HG02938 (cell line): ENCODE measurements at regions not wholly inside any gene's neighbourhood (a gene's known extent, or its start where the extent isn't known, plus 50 kb on each side); places are given as distances from the start of the nearest gene placed in this dataset.

Experiments used
- ATAC-seq: cut with Tn5 transposase; IDR thresholded peaks from one replicate; pipeline ENCODE4 v1.9.1; 2021; ENCODE audit warnings: mild to moderate bottlenecking, moderate library complexity; ENCODE audit not compliant: unreplicated experiment

DNA sequence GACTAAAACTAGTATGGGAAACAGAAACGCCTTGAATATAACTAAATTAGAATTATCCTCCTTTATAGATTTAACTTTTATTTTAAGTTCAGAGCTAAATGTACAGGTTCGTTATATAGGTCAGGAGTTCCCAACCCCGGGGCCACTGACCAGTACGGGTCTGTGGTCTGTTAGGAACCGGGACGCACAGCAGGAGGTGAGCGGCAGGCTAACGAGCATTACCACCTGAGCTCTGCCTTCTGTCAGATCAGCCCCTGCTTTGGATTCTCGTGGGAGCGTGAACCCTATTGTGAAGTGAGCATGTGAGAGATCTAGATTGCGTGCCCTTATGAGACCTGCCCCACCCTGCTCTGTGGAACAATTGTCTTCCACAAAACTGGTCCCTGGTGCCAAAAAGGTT lies 51.0 kb downstream of the FAT4 start:
- ATAC-seq = no peak

DNA sequence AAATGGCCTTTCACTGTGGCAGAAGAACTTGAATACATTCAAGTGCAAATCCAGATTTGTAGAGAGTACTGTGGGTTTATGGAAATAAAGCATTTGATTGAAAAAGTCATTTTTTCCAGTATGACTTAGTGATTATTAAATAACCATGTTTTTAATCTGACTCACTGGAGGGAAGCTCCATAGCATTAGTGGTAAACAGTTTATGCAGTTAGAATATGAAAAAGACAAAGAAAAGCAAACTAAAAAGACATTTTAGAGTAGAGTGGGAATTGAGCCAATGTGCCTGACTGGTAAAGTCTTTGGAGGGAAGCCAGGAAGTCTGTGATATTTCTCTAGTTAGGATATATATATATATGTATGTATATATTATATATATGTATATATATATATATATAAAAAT lies 53.4 kb downstream of the FAT4 start:
- no peak for ATAC-seq

DNA sequence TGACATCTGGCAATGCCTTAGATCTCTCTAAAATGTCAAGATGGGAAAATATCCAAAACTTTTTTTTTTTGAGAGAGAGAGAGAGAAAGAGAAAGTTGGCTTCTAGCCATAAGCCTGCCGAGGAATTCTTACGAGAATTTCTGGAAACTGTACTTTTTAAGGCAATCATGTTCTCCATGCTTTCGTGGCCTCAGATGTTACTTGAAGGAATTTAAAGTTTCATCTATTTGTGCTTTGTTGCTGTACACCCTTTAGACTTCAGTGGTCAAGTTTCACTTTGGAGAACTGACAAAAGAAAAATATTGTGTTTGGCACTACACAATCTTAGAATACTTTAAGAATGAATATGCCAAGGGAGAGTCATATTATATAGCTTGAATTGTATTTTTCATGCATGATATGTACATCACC lies 53.9 kb downstream of the FAT4 start:
- no peak for ATAC-seq

DNA sequence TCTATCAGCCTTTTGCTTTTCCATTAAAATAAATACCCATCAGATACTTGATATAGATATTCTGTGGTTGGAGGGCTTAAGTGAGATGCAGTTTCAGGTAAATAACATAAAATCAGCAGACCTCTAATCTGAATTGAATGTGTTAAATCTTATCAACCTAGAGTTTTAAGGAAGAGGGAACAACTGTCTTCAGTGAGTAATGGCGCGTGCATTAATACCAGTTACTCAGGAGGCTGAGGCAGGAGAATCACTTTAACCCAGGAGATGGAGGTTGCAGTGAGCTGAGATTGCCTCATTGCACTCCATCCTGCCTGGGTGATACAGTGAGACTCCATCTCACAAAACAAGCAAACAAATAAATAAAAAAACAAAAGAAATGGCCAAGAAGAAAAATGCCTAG lies 54.3 kb downstream of the FAT4 start:
- ATAC-seq = no peak

DNA sequence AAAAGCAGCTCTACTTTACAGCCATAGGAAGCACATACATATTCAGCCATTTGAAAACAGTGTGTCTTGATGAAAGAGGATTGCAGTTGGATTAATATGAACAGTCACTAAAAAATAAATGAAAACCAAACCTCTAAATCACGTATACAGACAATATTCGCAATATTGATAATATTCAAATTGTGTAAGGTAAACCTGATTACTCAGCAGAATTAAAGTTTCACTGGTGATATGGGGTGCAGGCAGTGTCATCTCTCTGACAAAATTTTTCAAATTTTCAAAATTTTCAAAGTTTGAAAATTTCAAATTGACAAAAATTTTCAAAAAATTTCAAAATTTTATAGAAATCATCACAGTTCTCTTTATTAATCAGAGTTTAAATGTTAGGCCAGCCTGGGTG lies 55.7 kb downstream of the FAT4 start:
- no peak for ATAC-seq

DNA sequence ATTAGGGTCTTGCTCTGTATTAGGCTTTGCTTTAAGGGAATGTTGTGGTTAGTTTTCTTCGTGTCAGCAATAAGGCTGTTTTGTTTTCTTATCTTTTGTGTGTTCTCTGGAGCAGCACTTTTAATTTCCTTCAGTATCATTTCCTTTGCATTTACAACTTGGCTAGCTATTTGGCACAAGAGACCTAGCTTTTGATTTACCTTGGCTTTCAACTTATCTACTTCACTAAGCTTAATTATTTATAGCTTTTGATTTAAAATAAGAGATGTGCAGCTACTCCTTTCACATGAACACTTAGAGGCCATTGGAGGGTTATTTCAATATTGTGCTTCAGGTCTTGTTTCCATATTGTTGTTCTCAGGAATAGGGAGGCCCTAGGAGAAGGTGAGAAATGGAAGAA lies 68.2 kb downstream of the FAT4 start:
- ATAC-seq = no peak

DNA sequence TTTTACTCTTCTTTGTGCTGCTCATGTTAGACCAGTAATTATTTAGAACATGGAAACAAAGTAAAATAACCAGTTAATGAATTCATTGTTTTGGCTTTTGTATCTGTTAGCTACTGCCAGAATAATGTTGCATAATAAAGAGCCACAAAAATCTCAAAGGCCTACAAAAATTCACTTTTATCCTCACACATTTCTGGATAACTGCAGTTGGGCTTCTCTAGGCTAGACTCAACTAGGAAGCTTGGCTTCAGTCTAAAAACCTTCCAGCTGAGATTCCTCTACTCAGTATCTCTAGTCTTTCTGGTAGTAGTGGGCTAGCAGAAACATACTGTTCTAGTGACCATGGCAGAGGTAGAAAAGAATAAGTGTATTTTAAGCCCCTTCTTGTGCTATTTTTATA lies 73.0 kb downstream of the FAT4 start:
- no peak for ATAC-seq

DNA sequence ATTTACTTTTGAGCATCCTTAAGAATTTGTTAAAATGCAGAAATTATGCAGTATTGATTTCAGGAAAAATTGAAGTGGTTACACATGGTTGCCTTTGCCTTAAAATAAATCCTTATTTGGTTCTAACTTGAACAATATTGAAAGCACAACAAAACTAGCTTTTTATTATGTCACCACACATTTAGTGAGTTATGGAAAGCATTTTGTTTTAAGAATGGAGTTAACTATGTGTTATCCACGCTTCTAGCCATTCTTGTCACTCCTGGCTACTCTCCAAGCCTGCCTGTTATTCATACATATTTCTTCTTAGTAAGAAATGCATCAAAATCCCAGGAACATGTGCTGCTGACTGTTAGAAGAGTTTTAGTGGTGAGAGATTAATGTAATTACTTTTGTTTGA lies 73.9 kb downstream of the FAT4 start:
- ATAC-seq = no peak

DNA sequence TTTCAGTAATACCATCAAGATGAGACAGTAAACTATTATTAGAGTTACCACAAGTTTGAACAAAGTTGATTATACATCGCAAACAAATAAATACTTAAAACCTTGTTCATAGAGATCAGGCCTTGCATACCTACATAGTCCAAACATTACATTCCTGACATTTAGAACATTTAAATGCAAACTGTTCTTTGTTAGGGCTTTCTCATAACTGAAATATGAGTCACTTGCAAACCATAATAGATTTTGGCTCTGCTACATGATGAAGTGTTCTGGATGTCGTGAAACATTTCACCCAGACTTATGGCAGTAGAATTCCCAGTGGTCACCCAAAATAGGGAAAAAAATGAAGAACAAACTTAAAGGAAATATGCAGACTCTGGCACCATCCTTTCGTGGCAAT lies 75.0 kb downstream of the FAT4 start:
- ATAC-seq = no peak

DNA sequence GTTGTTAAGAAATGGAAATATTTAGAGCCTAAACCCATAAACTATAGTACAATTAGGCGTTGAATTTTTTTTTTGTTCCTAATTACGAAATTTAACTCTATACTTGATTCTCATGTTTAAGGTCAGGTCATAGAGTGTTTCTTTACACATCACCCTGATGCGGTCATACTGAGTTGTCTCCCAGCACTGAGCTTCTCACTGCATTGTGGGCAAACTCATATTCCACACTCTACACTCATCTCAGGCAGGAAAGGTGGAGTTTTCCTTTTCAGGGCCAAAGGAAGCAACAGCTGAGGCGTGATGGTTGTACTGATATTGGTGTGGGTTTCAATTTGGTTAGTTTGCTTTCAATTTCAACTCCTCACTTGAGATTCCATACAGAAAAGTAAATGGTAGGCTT lies 75.4 kb downstream of the FAT4 start:
- no peak for ATAC-seq

DNA sequence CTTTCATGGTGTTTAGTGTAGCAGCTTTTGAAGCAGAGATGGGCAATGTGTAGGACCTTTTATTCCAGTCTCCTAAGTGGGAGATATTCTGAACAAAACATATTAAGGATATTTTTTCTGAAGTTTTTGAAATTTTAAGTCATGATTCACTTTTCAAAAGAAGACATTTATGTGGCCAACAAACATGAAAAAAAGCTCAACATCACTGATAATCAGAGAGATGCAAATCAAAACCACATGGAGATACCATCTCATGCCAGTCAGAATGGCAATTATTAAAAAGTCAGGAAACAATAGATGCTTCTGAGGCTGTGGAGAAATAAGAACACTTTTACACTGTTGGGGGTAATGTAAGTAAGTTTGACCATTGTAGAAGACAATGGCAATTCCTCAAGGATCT lies 76.0 kb downstream of the FAT4 start:
- no peak for ATAC-seq

DNA sequence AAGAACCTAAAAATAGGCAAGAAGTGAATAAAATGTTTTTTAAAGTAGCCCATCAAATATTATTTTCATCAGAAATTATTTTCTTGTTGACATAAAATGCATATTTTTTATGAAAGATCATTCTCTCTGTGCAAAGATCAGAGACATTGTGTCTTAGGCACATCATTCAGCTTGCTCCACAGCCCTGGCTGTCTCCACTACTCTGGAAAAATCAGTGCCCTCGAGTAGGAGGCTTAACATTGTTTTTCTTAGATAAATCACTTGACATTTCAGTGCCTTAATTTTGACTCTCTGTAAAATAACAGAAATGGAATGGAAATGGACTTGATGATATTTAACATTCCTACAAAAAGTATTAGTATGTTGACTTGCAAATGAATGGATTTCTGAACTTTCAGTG lies 77.9 kb downstream of the FAT4 start:
- no peak for ATAC-seq

DNA sequence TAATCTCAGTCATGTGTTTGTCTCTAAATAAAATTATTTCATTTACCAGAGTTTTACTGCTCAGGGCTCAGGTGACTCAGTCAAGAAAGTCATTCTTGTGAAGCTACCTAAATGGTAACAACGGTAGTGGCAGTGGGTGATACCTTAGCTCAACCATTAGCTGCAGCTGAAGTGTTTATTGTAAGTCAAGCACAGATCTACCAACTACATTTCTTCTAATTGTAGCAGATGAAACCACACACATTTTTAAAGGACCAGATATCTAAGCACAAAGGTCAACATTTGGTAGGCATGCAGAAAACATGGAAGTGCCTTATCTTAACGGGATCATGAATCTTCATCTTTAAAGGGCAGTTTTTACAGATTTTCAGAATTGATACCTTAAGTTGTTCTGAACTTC lies 79.1 kb downstream of the FAT4 start:
- ATAC-seq = no peak

DNA sequence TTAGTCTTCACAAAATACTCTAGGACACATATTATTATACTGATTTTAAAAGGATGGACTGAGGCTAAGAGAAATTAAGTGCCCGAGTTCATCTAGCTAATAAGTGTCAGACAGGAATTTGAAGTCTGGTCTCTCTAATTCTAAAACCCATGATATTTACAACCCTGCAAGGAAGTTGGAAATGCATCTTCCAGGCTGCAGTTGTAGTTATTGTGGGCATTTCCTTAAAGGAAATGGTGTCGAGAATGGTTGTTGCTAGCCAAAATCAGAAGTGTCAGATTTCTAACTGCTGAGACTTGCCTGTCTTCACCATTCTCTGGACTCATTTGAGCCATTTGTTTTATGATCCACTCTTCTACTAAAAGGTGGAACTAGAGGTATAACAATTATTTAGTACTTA lies 82.5 kb downstream of the FAT4 start:
- ATAC-seq = no peak

DNA sequence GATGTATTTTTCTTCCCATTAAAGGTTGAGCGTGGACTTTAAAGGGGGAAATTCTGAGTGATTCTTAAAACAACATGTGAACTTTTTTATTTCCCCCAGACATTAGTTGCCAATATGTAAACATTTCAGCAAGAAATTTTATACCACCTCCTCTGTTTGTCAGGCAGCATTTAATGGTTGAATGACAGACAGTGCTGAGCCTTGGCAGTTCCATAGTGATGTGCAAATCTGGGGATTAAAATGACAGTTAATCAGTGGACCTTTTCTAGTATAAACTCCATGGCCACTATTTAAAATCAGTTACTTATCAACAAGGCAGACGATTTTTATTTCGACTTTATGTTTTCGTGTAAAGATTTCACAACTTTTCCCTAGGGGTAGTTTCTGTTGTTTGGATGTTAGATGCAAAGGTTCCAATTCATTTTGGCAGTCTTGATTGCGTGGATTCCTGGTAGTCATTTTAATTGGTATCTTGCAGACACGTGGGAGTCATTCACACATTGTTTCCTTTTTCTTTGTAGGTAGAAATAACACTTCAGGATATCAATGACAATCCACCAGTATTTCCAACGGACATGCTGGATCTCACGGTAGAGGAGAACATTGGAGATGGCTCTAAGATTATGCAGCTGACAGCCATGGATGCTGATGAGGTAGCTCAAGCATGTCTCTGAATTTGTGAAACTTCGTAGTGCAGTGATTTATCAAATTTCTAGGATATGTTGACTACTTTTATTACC lies 83.7 kb downstream of the FAT4 start:
- ATAC-seq = no peak

DNA sequence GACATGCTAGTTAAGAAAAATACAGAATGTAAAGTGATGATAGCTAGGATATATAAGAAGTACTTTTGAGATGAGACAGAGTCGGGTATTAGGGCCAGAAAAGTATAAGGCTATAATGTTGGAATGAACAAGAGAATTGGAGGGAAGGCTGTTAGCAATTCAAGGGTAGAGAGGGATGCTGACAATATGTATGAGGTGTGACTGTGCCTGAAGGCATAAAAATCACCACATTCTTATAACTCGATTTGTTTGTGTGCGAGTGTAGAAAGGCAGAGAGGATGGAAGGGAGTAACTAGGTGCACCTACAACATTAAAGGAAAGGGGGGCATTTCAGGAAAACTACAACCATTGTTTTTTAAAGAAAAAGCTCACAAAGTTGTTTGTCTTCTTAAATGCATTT lies 86.0 kb downstream of the FAT4 start:
- ATAC-seq = no peak

DNA sequence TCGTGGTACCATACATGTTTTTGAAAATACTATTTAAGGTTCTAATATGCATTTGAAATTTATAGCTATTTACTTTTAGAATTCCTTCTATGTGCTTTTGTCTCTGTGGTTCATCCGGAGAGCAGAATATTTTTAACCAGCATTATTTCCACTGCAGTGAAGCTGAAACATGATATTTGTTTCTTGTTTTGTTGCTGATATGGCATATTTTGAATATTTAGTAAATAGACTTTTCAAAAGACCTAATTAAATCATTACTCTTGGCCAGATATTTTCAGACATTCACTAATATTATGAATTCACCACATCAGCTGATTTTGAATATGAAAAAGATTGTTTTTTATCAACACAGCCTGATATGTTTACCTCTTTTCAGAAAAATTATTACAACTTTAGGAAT lies 87.0 kb downstream of the FAT4 start:
- ATAC-seq = no peak

DNA sequence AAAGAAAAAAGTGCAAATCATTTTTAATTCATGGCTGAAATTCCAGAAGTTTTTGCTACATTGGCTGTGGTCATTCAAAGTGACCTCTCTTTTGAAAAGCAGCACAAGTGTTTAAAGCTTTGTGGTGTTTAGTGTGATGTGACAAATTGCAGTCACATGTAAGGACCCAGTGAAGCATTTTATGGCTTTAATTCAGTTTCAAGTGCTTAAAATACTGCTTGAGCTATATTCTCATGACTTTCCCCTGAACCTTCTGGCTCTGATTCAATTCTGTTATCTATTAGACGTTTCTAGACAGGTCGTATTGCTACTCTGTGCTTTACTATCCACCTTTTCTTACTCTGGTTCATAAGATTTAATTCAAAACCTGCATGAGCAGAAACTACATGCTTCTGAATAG lies 105.8 kb downstream of the FAT4 start:
- ATAC-seq = no peak

DNA sequence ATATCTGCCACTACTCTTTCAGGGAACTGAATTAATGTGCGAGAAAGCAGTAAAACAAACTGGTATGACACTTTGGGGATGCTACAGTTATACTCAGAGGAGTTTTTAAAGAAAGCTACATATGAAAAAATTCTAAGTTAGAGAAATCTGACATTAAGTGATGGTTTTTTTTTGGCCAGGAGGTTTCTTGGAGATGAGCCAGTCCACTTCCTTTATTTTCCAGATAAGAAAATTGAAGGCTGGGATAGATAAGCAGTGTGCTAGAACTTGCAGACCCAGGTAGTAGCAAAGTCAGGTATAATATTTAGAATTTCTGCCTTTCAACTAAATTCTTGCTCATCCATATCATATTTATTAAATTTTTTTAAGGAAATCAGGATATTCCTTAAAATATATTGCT lies 106.8 kb downstream of the FAT4 start:
- no peak for ATAC-seq

DNA sequence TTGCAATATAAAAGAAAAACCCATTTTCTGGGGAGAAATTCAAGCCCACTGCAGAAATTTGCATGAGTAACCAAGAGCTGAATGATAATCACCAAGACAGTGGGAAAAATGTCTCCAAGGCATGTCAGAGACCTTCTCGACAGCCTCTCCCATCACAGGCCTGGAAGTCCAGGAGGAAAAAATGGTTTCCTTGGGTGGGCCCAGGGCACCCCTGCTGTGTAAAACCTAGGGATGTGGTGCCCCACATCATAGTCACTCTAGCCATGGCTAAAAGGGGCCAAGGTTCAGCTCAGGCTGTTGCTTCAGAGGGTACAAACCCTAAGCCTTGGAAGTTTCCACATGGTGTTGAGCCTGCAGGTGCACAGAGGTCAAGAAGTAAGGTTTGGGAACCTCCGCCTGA lies 108.4 kb downstream of the FAT4 start:
- no peak for ATAC-seq

DNA sequence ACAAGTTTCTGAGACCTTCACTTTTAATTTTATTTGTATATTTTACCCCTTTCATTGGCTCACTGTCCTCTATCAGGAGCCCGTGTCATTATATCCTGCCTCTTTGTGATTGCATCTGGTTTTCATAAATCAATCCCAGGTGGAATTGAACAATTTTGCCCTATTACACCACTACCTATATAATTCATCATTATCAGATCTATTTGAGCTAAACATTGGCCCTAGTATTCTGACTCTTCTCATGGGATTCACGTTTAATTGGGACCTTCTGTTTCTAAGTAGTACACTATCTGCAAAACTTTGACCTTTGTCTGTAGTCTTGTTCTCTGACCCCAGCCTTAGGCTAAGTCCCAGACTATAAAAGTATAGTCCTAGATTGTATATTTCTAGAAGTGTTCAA lies 114.1 kb downstream of the FAT4 start:
- ATAC-seq = no peak

DNA sequence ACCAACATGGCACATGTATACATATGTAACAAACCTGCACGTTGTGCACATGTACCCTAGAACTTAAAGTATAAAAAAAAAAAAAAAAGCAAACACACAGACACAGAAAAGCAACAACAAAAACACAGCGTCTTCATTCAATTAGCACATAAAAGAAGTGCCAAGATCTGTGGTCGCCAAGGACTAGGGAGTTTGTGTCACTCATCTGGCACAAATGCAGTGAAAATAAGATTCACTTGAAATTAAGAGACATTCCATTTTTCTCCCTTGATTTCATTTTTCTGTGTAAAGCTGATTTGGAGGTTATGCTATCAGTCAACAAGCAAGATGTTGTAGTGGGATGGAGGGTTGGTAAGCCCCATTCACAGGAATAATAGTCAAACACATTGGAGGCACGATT lies 115.3 kb downstream of the FAT4 start:
- no peak for ATAC-seq

DNA sequence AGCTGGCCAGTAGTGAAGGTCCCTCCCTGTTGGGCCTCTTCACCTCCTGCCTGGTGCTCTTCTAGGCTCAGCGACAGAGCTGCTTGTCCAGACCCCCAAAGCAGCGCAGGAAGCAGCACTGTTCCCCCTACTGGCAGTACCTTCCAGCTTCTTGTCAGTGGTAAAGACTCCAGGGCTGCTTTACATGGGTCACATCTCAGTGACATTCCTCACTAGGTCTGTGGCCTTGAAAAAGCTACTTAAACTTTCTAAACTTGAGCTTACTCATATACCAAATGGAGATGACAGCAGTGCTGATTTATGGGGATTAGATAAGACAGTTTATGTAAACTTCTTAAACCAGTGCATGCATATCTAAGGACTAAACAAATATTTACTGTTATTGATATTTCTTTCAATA lies 117.3 kb downstream of the FAT4 start:
- no peak for ATAC-seq

DNA sequence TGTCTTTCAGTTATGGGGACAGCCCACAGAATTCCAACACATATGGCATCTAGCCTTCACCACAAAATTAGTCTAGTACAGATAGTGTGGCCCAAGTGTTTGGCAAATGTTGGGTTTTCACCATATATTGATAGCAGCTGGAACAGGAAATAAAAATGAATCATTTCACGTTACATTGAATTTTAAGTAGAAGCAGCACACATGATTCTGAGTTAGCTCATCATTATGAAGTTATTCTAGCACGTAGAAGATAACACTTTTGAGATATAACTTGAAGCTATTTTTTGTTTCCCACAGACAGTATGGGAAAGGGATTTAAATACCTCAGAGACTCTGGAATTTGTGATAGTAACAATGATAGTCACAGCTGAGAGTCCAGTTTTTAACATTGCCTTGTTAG lies 118.7 kb downstream of the FAT4 start:
- no peak for ATAC-seq
